ENCODE measurements at regions not wholly inside any gene's neighbourhood (a gene's known extent, or its start where the extent isn't known, plus 50 kb on each side); places are given as distances from the start of the nearest gene placed in this dataset.

DNA sequence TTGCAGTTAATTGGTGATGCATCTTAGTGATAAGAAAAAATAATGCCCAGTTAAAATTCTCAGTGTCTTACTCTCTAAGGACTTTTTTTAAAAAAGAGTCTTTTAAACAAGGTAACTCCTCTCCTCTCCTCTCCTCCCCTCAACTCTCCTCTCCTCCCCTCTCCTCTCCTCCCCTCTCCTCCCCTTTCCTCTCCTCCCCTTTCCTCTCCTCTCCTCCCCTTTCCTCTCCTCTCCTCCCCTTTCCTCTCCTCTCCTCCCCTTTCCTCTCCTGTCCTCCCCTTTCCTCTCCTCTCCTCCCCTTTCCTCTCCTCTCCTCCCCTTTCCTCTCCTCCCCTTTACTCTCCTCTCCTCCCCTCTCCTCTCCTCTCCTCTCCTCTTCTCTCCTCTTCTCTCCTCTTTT is 675.9 kb upstream of the RBFOX1 start:
- Histone ChIP-seq H3K79me2 (ENCODE audit: insufficient read depth, low read length) (no peaks in the 10 kb centered on the region), H3K36me3 (ENCODE audit: low read length) (no peaks in the 10 kb centered on the region), H3K27me3 (ENCODE audit: low read length) (no peaks in the 10 kb centered on the region), H3K4me2 (ENCODE audit: low read depth, low read length, poor library complexity, severe bottlenecking) (no peak overlapping the region), H3K9ac (ENCODE audit: low read length) (no peak overlapping the region), H3K4me3 (ENCODE audit: insufficient read depth, low read length, poor library complexity, severe bottlenecking) (no peak overlapping the region), H3K27ac (ENCODE audit: low read depth, low read length) (no peak overlapping the region), H2AFZ (ENCODE audit: low read depth, low read length, severe bottlenecking) (no peak overlapping the region), H4K20me1 (ENCODE audit: low read depth, low read length) (no peaks in the 10 kb centered on the region), H3F3A (ENCODE audit: insufficient read depth) (no peaks in the 10 kb centered on the region), H3K9me2 (replicated peaks; ENCODE audit: insufficient read depth, low read length) (no peaks in the 10 kb centered on the region), H3K9me3 (ENCODE audit: insufficient read depth, low read length) (no peaks in the 10 kb centered on the region)
- no peak for TF ChIP-seq EZH2phosphoT487 (conservative IDR thresholded peaks at IDR 0.05; ENCODE audit: low read length)

DNA sequence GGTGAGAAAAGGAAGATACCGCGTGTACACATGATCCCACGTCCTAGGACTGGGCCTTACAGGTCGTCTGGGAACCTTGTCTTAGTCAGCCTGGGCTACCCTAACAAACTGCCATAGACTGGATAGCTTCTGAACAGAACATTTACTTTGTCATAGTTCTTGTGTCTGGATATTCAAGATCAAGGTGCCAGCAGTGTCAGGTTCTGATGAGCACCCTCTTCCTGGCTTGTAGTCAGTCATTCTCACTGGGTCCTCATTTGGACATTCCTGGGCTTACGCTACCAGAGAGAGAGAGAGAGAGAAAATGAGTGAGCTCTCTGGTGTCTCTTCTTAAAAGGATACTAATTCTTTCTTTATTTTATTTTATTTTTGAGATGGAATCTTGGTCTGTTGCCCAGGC is 685.8 kb upstream of the RBFOX1 start:
- Histone ChIP-seq H3K4me2 (ENCODE audit: low read depth, low read length, poor library complexity, severe bottlenecking) (no peak overlapping the region), H3K36me3 (ENCODE audit: low read length) (no peaks in the 10 kb centered on the region), H3F3A (ENCODE audit: insufficient read depth) (no peaks in the 10 kb centered on the region), H3K9ac (ENCODE audit: low read length) (no peak overlapping the region), H3K27ac (ENCODE audit: low read depth, low read length) (no peak overlapping the region), H2AFZ (ENCODE audit: low read depth, low read length, severe bottlenecking) (no peak overlapping the region), H3K79me2 (ENCODE audit: insufficient read depth, low read length) (no peaks in the 10 kb centered on the region), H3K27me3 (ENCODE audit: low read length) (no peaks in the 10 kb centered on the region), H3K9me3 (ENCODE audit: insufficient read depth, low read length) (no peaks in the 10 kb centered on the region), H3K4me3 (ENCODE audit: insufficient read depth, low read length, poor library complexity, severe bottlenecking) (no peak overlapping the region), H3K9me2 (replicated peaks; ENCODE audit: insufficient read depth, low read length) (no peaks in the 10 kb centered on the region), H4K20me1 (ENCODE audit: low read depth, low read length) (no peaks in the 10 kb centered on the region)
- TF ChIP-seq EZH2phosphoT487 (conservative IDR thresholded peaks at IDR 0.05; ENCODE audit: low read length), result no peak
- TF ChIP-seq, protein P1, sequence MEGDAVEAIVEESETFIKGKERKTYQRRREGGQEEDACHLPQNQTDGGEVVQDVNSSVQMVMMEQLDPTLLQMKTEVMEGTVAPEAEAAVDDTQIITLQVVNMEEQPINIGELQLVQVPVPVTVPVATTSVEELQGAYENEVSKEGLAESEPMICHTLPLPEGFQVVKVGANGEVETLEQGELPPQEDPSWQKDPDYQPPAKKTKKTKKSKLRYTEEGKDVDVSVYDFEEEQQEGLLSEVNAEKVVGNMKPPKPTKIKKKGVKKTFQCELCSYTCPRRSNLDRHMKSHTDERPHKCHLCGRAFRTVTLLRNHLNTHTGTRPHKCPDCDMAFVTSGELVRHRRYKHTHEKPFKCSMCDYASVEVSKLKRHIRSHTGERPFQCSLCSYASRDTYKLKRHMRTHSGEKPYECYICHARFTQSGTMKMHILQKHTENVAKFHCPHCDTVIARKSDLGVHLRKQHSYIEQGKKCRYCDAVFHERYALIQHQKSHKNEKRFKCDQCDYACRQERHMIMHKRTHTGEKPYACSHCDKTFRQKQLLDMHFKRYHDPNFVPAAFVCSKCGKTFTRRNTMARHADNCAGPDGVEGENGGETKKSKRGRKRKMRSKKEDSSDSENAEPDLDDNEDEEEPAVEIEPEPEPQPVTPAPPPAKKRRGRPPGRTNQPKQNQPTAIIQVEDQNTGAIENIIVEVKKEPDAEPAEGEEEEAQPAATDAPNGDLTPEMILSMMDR (IDR thresholded peaks at IDR 0.05; ENCODE audit: insufficient read depth, low read length, poor library complexity, severe bottlenecking), result no peak

DNA sequence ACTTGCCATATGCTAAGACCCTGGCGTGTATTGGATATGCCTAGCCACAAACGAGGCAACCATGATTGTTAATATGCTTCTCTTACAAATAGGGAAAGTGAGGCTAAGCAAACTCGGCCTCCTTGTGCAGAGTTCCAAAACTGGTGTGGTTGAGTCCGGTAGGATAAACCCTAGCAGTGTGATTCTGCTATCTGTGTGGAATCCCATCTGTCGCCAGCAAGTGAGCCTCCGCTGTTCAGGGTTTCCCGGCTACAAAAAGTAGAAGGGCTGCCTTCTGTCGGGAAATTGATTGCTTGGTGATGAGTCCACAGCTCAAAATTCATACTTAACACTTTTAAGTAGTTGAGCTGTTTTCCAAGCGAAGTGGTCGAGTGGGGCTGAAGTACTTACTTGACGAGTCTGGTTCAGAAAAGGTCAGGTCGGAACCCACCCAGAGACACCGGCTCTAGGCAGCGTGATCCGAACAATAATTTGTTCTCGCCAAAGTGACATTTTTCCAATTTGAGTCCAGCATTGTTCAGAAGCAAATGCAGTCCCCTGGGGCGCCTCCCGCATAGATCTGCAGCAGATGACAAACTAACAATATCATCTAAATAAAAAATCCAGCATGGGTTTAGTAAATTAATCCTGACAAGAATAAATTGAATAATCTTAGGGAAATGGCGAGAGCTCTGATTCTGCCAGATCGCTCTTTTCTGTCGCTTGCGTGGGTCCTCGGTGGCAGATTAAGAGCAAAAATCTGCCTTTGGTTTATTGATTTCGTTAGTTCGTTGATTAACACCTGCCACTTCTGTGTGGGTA is 686.7 kb upstream of the RBFOX1 start:
- Histone ChIP-seq H3F3A (ENCODE audit: insufficient read depth) (no peaks in the 10 kb centered on the region), H3K4me2 (ENCODE audit: low read depth, low read length, poor library complexity, severe bottlenecking) (no peak overlapping the region), H3K4me3 (ENCODE audit: insufficient read depth, low read length, poor library complexity, severe bottlenecking) (no peak overlapping the region), H4K20me1 (ENCODE audit: low read depth, low read length) (no peaks in the 10 kb centered on the region), H2AFZ (ENCODE audit: low read depth, low read length, severe bottlenecking) (no peak overlapping the region), H3K27ac (ENCODE audit: low read depth, low read length) (no peak overlapping the region), H3K9me2 (replicated peaks; ENCODE audit: insufficient read depth, low read length) (no peaks in the 10 kb centered on the region), H3K79me2 (ENCODE audit: insufficient read depth, low read length) (no peaks in the 10 kb centered on the region), H3K27me3 (ENCODE audit: low read length) (no peaks in the 10 kb centered on the region), H3K9ac (ENCODE audit: low read length) (no peak overlapping the region), H3K36me3 (ENCODE audit: low read length) (no peaks in the 10 kb centered on the region), H3K9me3 (ENCODE audit: insufficient read depth, low read length) (no peaks in the 10 kb centered on the region)
- no peak for TF ChIP-seq EZH2phosphoT487 (conservative IDR thresholded peaks at IDR 0.05; ENCODE audit: low read length)
- TF ChIP-seq, protein P1 (IDR thresholded peaks at IDR 0.05; ENCODE audit: insufficient read depth, low read length, poor library complexity, severe bottlenecking), result no peak

DNA sequence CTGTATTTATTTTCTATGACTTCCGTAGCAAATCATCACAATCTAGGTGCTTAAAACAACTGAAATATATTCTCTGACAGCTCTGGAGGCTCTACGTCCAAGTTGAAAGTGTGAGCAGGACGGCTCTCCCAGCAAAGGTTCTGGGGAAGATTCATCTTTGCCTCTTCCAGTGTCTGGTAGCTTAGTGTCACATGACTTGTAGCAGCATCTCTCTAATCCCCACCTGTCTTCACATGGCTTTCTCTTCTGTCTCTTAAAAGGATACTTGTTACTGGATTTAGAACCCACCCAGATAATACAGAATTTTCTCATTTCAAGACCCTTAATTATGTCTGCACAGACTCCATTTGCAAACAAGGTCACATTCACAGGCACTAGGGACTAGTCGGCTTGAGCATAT is 687.7 kb upstream of the RBFOX1 start:
- Histone ChIP-seq H3K9me3 (ENCODE audit: insufficient read depth, low read length) (no peaks in the 10 kb centered on the region), H3K4me2 (ENCODE audit: low read depth, low read length, poor library complexity, severe bottlenecking) (no peak overlapping the region), H2AFZ (ENCODE audit: low read depth, low read length, severe bottlenecking) (no peak overlapping the region), H3K9me2 (replicated peaks; ENCODE audit: insufficient read depth, low read length) (no peaks in the 10 kb centered on the region), H3K36me3 (ENCODE audit: low read length) (no peaks in the 10 kb centered on the region), H3K4me3 (ENCODE audit: insufficient read depth, low read length, poor library complexity, severe bottlenecking) (no peak overlapping the region), H3K9ac (ENCODE audit: low read length) (no peak overlapping the region), H3F3A (ENCODE audit: insufficient read depth) (no peaks in the 10 kb centered on the region), H3K79me2 (ENCODE audit: insufficient read depth, low read length) (no peaks in the 10 kb centered on the region), H3K27ac (ENCODE audit: low read depth, low read length) (no peak overlapping the region), H4K20me1 (ENCODE audit: low read depth, low read length) (no peaks in the 10 kb centered on the region), H3K27me3 (ENCODE audit: low read length) (no peaks in the 10 kb centered on the region)
- TF ChIP-seq, protein P1 (IDR thresholded peaks at IDR 0.05; ENCODE audit: insufficient read depth, low read length, poor library complexity, severe bottlenecking), result no peak
- no peak for TF ChIP-seq EZH2phosphoT487 (conservative IDR thresholded peaks at IDR 0.05; ENCODE audit: low read length)

Measured in SU-DHL-6 (cell line).